ENCODE measurements at regions not wholly inside any gene's neighbourhood (a gene's known extent, or its start where the extent isn't known, plus 50 kb on each side); places are given as distances from the start of the nearest gene placed in this dataset.

DNA sequence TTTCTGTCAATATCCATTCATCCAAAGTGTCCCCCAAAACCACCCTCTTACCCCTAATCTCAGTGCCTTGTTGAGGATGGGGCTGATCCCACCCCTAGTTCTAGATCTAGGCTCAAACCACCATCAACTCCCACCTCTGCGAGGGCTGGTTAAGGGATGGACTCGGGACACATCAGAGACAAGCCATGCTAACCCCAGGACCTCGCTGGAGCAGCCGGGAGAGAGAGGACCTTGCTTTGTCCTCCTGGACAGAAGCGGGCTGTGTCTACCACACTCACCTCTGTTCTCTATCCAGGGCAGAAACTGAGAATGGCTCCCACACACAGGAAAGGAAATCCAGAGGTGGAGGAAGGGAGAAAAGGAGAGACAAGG, 90.8 kb upstream of the UQCRFS1 start:
- Histone ChIP-seq H3K36me3 (ENCODE audit: control insufficient read depth, insufficient read depth, low read length) (no peaks in the 10 kb centered on the region), H3K27ac (ENCODE audit: low read depth, low read length) (no peak overlapping the region), H3K9ac (ENCODE audit: low read length) (no peak overlapping the region), H3K27me3 (ENCODE audit: control insufficient read depth, insufficient read depth, low read length) (peaks cover 28% of the 10 kb centered on the region), H3K9me3 (ENCODE audit: control insufficient read depth, insufficient read depth, low read depth, low read length) (no peaks in the 10 kb centered on the region), H3K4me1 (ENCODE audit: control insufficient read depth, insufficient read depth, low read length) (peaks cover 1% of the 10 kb centered on the region; the same call in 1 of the 2 replicates), H3K4me3 (ENCODE audit: low read depth, low read length) (no peak overlapping the region)

DNA sequence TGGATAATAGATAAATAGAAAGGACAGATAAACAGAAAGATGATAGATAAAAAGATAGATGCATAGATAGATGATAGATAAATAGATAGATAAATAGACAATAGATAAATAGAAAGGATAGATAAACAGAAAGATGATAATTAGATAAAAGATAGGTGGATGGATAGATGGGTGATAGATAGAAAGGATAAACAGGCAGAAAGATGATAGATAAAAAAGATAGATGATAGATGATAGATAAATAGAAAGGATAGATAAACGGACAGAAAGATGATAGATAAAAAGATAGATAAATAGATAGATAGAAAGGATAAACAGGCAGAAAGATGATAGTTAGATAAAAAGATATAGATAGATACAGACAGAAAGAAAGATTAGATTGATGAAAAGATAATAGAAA, 92.3 kb upstream of the UQCRFS1 start:
- H3K36me3 ChIP-seq (ENCODE audit: control insufficient read depth, insufficient read depth, low read length), result no peaks in the 10 kb centered on the region

DNA sequence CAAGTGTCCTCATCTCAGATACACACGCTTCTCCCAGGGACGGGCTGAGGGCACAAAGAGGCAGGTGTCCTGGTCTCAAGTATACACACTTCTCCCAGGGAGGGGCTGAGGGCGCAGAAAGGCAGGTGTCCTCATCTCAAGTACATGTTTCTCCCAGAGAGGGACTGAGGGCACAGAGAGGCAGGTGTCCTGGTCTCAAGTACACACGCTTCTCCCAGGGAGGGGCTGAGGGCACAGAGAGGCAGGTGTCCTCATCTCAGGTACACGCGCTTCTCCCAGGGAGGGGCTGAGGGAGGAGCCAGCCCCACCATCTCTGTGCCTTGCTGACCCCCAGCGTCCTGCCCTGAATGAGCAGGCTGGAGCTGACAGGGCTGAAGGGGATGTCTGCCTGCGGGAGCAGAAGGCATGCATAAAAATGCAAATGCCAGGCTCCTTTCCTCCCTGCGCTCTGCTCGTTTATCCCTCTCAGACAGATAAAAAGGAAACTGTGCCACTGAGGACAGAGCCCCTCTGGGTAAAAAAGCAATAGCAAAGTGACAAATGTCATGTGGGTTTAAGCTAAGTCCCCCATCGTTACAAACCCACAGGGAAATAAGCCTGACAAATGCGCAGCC, 96.1 kb upstream of the UQCRFS1 start:
- Histone ChIP-seq H3K27ac (ENCODE audit: low read depth, low read length) (no peak overlapping the region), H3K9ac (ENCODE audit: low read length) (no peak overlapping the region), H3K9me3 (ENCODE audit: control insufficient read depth, insufficient read depth, low read depth, low read length) (no peaks in the 10 kb centered on the region), H3K4me1 (ENCODE audit: control insufficient read depth, insufficient read depth, low read length) (peaks cover 23% of the 10 kb centered on the region), H3K4me3 (ENCODE audit: low read depth, low read length) (peak overlapping the region; percentile 34), H3K27me3 (ENCODE audit: control insufficient read depth, insufficient read depth, low read length) (peaks cover 66% of the 10 kb centered on the region), H3K36me3 (ENCODE audit: control insufficient read depth, insufficient read depth, low read length) (no peaks in the 10 kb centered on the region)

More for the DNA sequence above, 92.3 kb upstream of the UQCRFS1 start:
- Histone ChIP-seq H3K9ac (ENCODE audit: low read length) (no peak overlapping the region), H3K27ac (ENCODE audit: low read depth, low read length) (no peak overlapping the region), H3K4me3 (ENCODE audit: low read depth, low read length) (no peak overlapping the region), H3K9me3 (ENCODE audit: control insufficient read depth, insufficient read depth, low read depth, low read length) (no peaks in the 10 kb centered on the region), H3K4me1 (ENCODE audit: control insufficient read depth, insufficient read depth, low read length) (peaks cover 15% of the 10 kb centered on the region), H3K27me3 (ENCODE audit: control insufficient read depth, insufficient read depth, low read length) (peaks cover 44% of the 10 kb centered on the region)

DNA sequence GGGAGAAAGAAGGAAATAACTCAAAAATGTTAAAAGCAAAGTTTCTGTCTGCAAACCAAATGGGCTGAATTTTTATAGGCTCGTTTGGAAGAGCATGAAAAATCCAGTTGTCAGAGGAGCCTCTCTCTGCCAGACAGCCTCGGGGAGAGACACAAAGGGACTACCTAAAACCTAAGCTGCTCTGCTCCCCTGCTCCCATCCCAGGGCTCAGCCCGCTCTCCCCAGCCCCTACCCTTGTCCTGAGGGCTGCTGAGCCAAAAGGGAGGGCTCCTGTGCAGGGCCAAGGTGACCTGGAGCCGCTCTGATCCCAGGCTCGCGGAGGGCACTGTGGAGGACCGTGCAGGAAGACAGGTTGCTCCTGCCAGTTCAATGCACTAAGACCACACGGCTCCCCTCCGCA, 96.7 kb upstream of the UQCRFS1 start:
- Histone ChIP-seq H3K9me3 (ENCODE audit: control insufficient read depth, insufficient read depth, low read depth, low read length) (no peaks in the 10 kb centered on the region), H3K4me1 (ENCODE audit: control insufficient read depth, insufficient read depth, low read length) (peaks cover 23% of the 10 kb centered on the region), H3K9ac (ENCODE audit: low read length) (no peak overlapping the region), H3K4me3 (ENCODE audit: low read depth, low read length) (no peak overlapping the region), H3K27ac (ENCODE audit: low read depth, low read length) (no peak overlapping the region), H3K27me3 (ENCODE audit: control insufficient read depth, insufficient read depth, low read length) (peaks cover 63% of the 10 kb centered on the region), H3K36me3 (ENCODE audit: control insufficient read depth, insufficient read depth, low read length) (no peaks in the 10 kb centered on the region)

DNA sequence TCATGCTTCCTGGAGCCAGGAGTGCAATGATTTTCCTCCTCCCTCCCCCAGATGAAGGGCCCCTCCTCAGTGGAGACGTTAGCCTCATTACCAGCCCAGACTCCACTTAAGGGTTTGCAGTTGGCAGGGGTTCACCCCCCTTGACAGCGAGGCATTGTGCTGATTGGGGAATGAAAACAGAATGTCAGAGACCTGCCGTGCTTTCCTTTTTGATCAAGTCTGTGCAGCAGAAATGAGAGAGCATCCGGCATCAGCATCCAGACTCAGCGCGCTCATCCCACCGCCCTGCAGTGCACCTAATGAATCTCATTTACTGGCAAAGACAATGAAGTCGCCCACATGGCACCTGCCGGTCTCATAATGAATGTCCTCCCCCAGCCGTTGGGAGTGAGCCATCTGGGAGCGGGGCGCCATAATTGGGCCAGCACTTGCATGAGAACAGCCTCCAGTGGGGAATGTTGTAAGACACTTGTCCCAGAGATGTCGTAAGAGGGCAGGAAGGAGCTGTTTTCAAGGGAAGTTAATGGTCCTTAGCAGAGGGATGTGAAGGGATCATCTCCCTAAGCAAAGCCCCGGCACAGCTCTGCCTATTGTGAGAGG, 98.3 kb upstream of the UQCRFS1 start:
- Histone ChIP-seq H3K9ac (ENCODE audit: low read length) (no peak overlapping the region), H3K27me3 (ENCODE audit: control insufficient read depth, insufficient read depth, low read length) (peaks cover 58% of the 10 kb centered on the region), H3K27ac (ENCODE audit: low read depth, low read length) (no peak overlapping the region), H3K9me3 (ENCODE audit: control insufficient read depth, insufficient read depth, low read depth, low read length) (0 out of 2 replicates have a peak, but pooled peaks cover under 1% of the 10 kb centered on the region), H3K4me3 (ENCODE audit: low read depth, low read length) (no peak overlapping the region), H3K4me1 (ENCODE audit: control insufficient read depth, insufficient read depth, low read length) (peaks cover 33% of the 10 kb centered on the region), H3K36me3 (ENCODE audit: control insufficient read depth, insufficient read depth, low read length) (no peaks in the 10 kb centered on the region)

DNA sequence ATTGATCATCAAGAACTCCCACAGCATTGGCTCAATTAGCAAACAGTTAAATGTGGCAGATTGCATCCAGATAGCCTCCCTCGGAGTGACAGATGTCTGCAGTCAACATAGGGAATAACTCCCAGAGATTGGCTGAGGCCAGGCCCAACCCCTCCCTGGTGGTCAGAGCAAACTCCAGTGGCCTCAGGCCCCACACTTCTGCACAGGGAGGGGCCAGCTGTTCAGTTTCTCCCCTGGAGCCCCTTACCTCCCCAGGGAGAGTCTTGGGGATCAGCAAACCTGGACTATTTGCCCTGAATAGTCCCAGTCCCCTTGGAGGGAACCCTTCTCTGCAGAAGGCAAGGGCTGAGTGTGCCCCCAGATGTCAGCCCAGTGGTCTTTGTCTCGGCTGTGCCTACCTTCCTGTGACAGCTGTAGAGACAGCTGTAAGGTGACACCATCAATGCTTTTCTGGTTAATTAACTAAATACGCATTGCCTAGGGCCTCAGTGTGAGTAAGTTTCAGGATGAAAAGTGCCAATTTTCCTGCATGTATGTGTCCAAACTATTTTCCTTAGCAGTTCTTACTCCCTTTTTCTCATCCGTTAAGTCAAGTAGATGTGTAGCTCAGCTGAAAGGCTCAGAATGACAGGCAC, 102.7 kb upstream of the UQCRFS1 start:
- Histone ChIP-seq H3K9ac (ENCODE audit: low read length) (no peak overlapping the region), H3K27ac (ENCODE audit: low read depth, low read length) (no peak overlapping the region), H3K27me3 (ENCODE audit: control insufficient read depth, insufficient read depth, low read length) (peaks cover 37% of the 10 kb centered on the region), H3K9me3 (ENCODE audit: control insufficient read depth, insufficient read depth, low read depth, low read length) (peaks cover 6% of the 10 kb centered on the region; the same call in 1 of the 2 replicates), H3K36me3 (ENCODE audit: control insufficient read depth, insufficient read depth, low read length) (no peaks in the 10 kb centered on the region), H3K4me1 (ENCODE audit: control insufficient read depth, insufficient read depth, low read length) (peaks cover 18% of the 10 kb centered on the region; the same call in 1 of the 2 replicates), H3K4me3 (ENCODE audit: low read depth, low read length) (no peak overlapping the region)

DNA sequence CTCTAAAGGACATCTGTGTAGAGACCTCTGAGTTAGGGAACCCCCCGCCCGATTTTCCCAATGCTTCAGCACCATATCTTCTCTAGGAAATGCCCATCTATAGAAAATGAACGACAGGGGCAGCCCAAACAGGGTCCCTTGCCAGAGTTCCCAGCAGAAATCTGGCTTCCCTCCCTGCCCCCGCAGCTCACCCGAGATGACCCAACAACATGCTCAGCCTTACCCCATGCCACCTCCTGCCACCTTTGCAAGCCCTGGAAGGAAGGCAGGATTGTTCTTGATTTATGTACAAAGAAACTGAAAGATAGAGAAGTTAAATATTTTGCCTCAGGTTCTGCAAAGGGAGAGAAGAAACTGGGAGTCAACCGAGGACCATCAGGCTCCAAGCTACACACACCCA, 105.6 kb upstream of the UQCRFS1 start:
- Histone ChIP-seq H3K36me3 (ENCODE audit: control insufficient read depth, insufficient read depth, low read length) (no peaks in the 10 kb centered on the region), H3K4me3 (ENCODE audit: low read depth, low read length) (no peak overlapping the region), H3K27me3 (ENCODE audit: control insufficient read depth, insufficient read depth, low read length) (peaks cover 12% of the 10 kb centered on the region), H3K27ac (ENCODE audit: low read depth, low read length) (no peak overlapping the region), H3K9ac (ENCODE audit: low read length) (no peak overlapping the region), H3K4me1 (ENCODE audit: control insufficient read depth, insufficient read depth, low read length) (peaks cover 10% of the 10 kb centered on the region; the same call in 1 of the 2 replicates), H3K9me3 (ENCODE audit: control insufficient read depth, insufficient read depth, low read depth, low read length) (peaks cover 6% of the 10 kb centered on the region; the same call in 1 of the 2 replicates)

DNA sequence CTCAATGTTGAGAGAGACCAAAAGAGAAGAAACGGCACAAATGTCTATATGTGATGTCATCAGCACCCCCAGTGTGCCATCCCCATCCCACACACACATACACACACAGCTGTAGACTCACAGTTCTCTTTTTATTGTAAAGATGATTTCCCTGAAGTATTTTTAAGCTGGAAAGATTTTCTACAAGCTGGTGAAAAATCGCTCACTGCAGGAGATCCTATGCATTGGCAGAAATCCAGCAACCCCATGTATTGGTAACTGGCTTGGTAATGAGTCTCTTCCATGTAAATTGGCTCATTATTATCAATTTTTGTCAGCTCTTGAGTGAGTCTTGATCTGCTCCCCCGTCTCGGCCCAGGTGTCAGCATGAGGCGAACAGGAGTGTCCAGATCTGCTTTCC, 107.1 kb upstream of the UQCRFS1 start:
- Histone ChIP-seq H3K27me3 (ENCODE audit: control insufficient read depth, insufficient read depth, low read length) (peaks cover 12% of the 10 kb centered on the region), H3K9me3 (ENCODE audit: control insufficient read depth, insufficient read depth, low read depth, low read length) (peaks cover 6% of the 10 kb centered on the region; the same call in 1 of the 2 replicates), H3K9ac (ENCODE audit: low read length) (no peak overlapping the region), H3K4me1 (ENCODE audit: control insufficient read depth, insufficient read depth, low read length) (peaks cover 10% of the 10 kb centered on the region; the same call in 1 of the 2 replicates), H3K27ac (ENCODE audit: low read depth, low read length) (no peak overlapping the region), H3K36me3 (ENCODE audit: control insufficient read depth, insufficient read depth, low read length) (no peaks in the 10 kb centered on the region), H3K4me3 (ENCODE audit: low read depth, low read length) (no peak overlapping the region)

DNA sequence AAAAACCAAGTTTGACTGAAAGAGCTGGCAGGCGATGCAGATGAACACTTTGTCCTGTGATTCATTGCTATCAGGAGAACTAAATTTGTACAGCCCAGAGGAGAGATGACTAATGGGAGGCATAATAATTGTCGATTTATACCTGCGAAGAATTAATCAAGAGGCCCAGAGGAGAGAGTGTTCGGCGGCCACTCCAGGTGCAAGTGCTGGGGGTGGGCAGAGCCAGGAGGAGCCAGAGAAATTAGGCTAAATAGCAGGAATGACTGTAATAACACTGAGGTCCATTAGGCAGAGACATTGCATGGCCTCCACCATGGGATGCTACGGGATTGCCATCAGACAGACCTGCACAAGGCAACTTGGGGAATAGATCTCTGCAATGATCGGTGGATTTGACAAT, 107.7 kb upstream of the UQCRFS1 start:
- no peak overlapping the region for H3K27ac ChIP-seq (ENCODE audit: low read depth, low read length)

DNA sequence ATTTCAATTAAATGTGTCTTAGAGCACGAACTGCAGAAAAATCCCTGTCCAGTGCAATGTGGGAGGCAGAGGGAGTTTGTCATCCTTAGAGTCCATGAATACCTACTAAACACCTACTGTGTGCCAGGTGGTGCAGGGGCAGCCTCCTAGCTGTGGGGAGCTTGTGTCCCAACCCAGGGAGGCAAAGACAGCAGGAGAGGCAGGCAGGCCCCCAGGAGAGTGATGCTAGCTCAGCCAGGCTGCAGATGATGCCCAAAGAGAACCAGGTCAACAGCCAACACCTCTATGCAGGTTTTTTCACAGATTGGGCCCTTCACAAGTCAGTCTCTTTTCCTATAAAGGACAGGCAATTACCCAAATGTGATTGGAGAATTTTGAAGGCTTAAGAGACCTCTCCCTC, 108.2 kb upstream of the UQCRFS1 start:
- peaks cover under 1% of the 10 kb centered on the region; the same call in 1 of the 2 replicates for H3K4me1 ChIP-seq (ENCODE audit: control insufficient read depth, insufficient read depth, low read length)
- H3K27ac ChIP-seq (ENCODE audit: low read depth, low read length), result no peak overlapping the region
- H3K9ac ChIP-seq (ENCODE audit: low read length), result no peak overlapping the region
- H3K9me3 ChIP-seq (ENCODE audit: control insufficient read depth, insufficient read depth, low read depth, low read length), result peaks cover 6% of the 10 kb centered on the region; the same call in 1 of the 2 replicates
- no peaks in the 10 kb centered on the region for H3K36me3 ChIP-seq (ENCODE audit: control insufficient read depth, insufficient read depth, low read length)
- peaks cover 12% of the 10 kb centered on the region for H3K27me3 ChIP-seq (ENCODE audit: control insufficient read depth, insufficient read depth, low read length)
- no peak overlapping the region for H3K4me3 ChIP-seq (ENCODE audit: low read depth, low read length)

More for the DNA sequence above, 107.7 kb upstream of the UQCRFS1 start:
- Histone ChIP-seq H3K4me3 (ENCODE audit: low read depth, low read length) (no peak overlapping the region), H3K27me3 (ENCODE audit: control insufficient read depth, insufficient read depth, low read length) (peaks cover 12% of the 10 kb centered on the region), H3K9me3 (ENCODE audit: control insufficient read depth, insufficient read depth, low read depth, low read length) (peaks cover 6% of the 10 kb centered on the region; the same call in 1 of the 2 replicates), H3K9ac (ENCODE audit: low read length) (no peak overlapping the region), H3K36me3 (ENCODE audit: control insufficient read depth, insufficient read depth, low read length) (no peaks in the 10 kb centered on the region), H3K4me1 (ENCODE audit: control insufficient read depth, insufficient read depth, low read length) (peaks cover 5% of the 10 kb centered on the region; the same call in 1 of the 2 replicates)

DNA sequence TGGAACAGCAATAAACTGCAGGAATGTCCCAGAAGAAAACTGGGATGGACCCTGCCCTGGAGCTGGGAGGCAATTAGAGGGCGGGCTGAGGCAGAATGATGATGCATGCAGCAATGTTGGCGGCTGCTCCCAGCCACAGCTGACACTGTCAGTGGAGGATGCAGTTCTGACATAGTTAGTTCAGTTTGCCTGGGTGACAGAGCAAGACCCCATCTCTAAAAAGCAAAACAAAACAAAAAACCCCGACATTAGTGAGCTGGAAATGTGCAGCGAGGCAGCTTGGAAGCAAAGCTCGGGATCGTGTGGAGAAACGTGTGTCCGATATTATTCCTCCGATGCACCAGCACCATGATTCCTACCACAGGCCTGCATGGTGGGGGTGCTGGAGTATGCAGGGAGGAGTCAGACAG, 110.1 kb upstream of the UQCRFS1 start:
- Histone ChIP-seq H3K9ac (ENCODE audit: low read length) (no peak overlapping the region), H3K27ac (ENCODE audit: low read depth, low read length) (no peak overlapping the region), H3K36me3 (ENCODE audit: control insufficient read depth, insufficient read depth, low read length) (no peaks in the 10 kb centered on the region), H3K4me3 (ENCODE audit: low read depth, low read length) (no peak overlapping the region), H3K9me3 (ENCODE audit: control insufficient read depth, insufficient read depth, low read depth, low read length) (no peaks in the 10 kb centered on the region), H3K4me1 (ENCODE audit: control insufficient read depth, insufficient read depth, low read length) (peaks cover 15% of the 10 kb centered on the region), H3K27me3 (ENCODE audit: control insufficient read depth, insufficient read depth, low read length) (peaks cover 12% of the 10 kb centered on the region)
